Panc1 (cell line): ENCODE measurements at regions not wholly inside any gene's neighbourhood (a gene's known extent, or its start where the extent isn't known, plus 50 kb on each side); places are given as distances from the start of the nearest gene placed in this dataset.

Experiments
- CTCF ChIP-seq: fragments of 450-650 bp; IDR thresholded peaks from 2 replicates; pipeline ENCODE4 v1.5.1; 2017; ENCODE audit warnings: mild to moderate bottlenecking
- POLR2AphosphoS5 ChIP-seq: IDR thresholded peaks from 2 replicates; pipeline ENCODE4 v1.6.1; 2012; ENCODE audit warnings: mild to moderate bottlenecking, low read depth, low read length, moderate library complexity
- TF ChIP-seq, protein P1 (sequence below), 2 experiments: IDR thresholded peaks; 2 replicates each; pipeline ENCODE4 v1.6.1; 2011 to 2012; ENCODE audit warnings: low read depth in 2 of 2, control low read depth in 1 of 2, low read length in 1 of 2, mild to moderate bottlenecking in 1 of 2, moderate library complexity in 1 of 2; ENCODE audit not compliant: insufficient read depth in 1 of 2

DNA sequence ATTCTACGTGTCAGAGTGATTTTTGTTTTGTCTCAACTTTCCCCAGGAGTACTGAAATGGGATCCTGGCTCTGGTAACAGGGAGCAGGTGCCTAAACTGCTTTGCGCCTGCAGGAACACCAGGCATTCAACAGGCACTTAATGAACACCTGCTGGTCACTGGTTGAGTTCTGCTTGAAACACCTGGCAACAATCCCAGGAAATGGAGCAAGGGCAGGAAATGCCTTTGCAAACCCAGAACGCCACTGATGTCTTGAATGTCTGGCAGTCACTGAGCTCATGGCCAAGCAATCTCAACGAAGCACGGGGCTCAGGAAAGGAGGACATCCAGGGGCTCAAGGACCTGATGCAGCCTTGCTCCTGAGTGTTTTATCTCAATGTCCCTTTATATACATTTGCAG, 360.0 kb upstream of the RAB6C start:
- TF ChIP-seq CTCF (no peak), POLR2AphosphoS5 (no peak)
- TF ChIP-seq, protein P1, sequence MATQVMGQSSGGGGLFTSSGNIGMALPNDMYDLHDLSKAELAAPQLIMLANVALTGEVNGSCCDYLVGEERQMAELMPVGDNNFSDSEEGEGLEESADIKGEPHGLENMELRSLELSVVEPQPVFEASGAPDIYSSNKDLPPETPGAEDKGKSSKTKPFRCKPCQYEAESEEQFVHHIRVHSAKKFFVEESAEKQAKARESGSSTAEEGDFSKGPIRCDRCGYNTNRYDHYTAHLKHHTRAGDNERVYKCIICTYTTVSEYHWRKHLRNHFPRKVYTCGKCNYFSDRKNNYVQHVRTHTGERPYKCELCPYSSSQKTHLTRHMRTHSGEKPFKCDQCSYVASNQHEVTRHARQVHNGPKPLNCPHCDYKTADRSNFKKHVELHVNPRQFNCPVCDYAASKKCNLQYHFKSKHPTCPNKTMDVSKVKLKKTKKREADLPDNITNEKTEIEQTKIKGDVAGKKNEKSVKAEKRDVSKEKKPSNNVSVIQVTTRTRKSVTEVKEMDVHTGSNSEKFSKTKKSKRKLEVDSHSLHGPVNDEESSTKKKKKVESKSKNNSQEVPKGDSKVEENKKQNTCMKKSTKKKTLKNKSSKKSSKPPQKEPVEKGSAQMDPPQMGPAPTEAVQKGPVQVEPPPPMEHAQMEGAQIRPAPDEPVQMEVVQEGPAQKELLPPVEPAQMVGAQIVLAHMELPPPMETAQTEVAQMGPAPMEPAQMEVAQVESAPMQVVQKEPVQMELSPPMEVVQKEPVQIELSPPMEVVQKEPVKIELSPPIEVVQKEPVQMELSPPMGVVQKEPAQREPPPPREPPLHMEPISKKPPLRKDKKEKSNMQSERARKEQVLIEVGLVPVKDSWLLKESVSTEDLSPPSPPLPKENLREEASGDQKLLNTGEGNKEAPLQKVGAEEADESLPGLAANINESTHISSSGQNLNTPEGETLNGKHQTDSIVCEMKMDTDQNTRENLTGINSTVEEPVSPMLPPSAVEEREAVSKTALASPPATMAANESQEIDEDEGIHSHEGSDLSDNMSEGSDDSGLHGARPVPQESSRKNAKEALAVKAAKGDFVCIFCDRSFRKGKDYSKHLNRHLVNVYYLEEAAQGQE (IDR thresholded peaks at IDR 0.05; ENCODE audit: insufficient read depth in 1 of 2, low read depth in 2 of 2, low read length in 1 of 2) = no peak
